Panc1 (cell line): ENCODE measurements at regions not wholly inside any gene's neighbourhood (a gene's known extent, or its start where the extent isn't known, plus 50 kb on each side); places are given as distances from the start of the nearest gene placed in this dataset.

Experiments used
- ATAC-seq: fragments of 200-7000 bp; cut with Tn5 transposase; 2 replicates; pipeline ENCODE4 v1.9.1; 2020; ENCODE audit warnings: mild to moderate bottlenecking, moderate library complexity
- BruUV-seq: library from RNA; stranded (reverse); fragments of 400-500 nt; replicated peaks from 2 replicates; lab custom pipeline; 2021; lab: Mats Ljungman, UMichigan
- CTCF ChIA-PET: fragments of 300-600 bp; sonication (Branson Sonifier 250); formaldehyde crosslinking; loops from one replicate; lab custom pipeline; 2022; ENCODE audit warnings: antibody characterized with exemption; lab: Charles Lee
- POLR2A ChIA-PET: fragments of 300-600 bp; sonication (Branson Sonifier 250); formaldehyde crosslinking; loops from one replicate; lab custom pipeline; 2022; ENCODE audit warnings: antibody characterized with exemption; lab: Charles Lee
- DNase-seq: peaks from one replicate; pipeline ENCODE4 v3.0.0-alpha.2; 2010; ENCODE audit warnings: low read depth, low spot score
- H3K27ac ChIP-seq: 2 replicates; pipeline ENCODE4 v1.5.1; 2011; ENCODE audit warnings: mild to moderate bottlenecking, low read length, inconsistent platforms
- H3K27me3 ChIP-seq: fragments of 200-500 bp; sonication (Bioruptor generic); 2 replicates; pipeline ENCODE4 v1.6.0; 2014; ENCODE audit warnings: low read length, inconsistent platforms; ENCODE audit not compliant: control insufficient read depth, insufficient read depth
- H3K36me3 ChIP-seq: fragments of 200-500 bp; sonication (Bioruptor generic); 2 replicates; pipeline ENCODE4 v1.5.1; 2014; ENCODE audit warnings: inconsistent platforms, mild to moderate bottlenecking, low read length, moderate library complexity; ENCODE audit not compliant: control insufficient read depth, insufficient read depth
- H3K4me1 ChIP-seq: 2 replicates; pipeline ENCODE4 v1.5.1; 2011; ENCODE audit warnings: inconsistent platforms, mild to moderate bottlenecking, low read length, moderate library complexity; ENCODE audit not compliant: control insufficient read depth, insufficient read depth
- H3K4me3 ChIP-seq, 2 experiments: 2 replicates each; pipeline ENCODE4 v1.5.1; 2011 to 2012; ENCODE audit warnings: low read depth in 2 of 2, low read length in 2 of 2, mild to moderate bottlenecking in 2 of 2, inconsistent platforms in 1 of 2, moderate library complexity in 1 of 2
- H3K9me3 ChIP-seq: fragments of 200-500 bp; sonication (Bioruptor generic); 2 replicates; pipeline ENCODE4 v1.5.1; 2014; ENCODE audit warnings: low read depth, mild to moderate bottlenecking, inconsistent platforms, low read length, moderate library complexity; ENCODE audit not compliant: control insufficient read depth, insufficient read depth
- POLR2AphosphoS5 ChIP-seq: IDR thresholded peaks from 2 replicates; pipeline ENCODE4 v1.6.1; 2012; ENCODE audit warnings: mild to moderate bottlenecking, low read depth, low read length, moderate library complexity
- REST ChIP-seq, 2 experiments: IDR thresholded peaks; 2 replicates each; pipeline ENCODE4 v1.6.1; 2011 to 2012; ENCODE audit warnings: low read depth in 2 of 2, control low read depth in 1 of 2, low read length in 1 of 2, mild to moderate bottlenecking in 1 of 2, moderate library complexity in 1 of 2; ENCODE audit not compliant: insufficient read depth in 1 of 2
- SIN3A ChIP-seq: IDR thresholded peaks from 2 replicates; pipeline ENCODE4 v1.6.1; 2012; ENCODE audit warnings: low read depth, mild to moderate bottlenecking, low read length, moderate library complexity, borderline replicate concordance; ENCODE audit not compliant: insufficient read depth
- TCF7L2 ChIP-seq: IDR thresholded peaks from 2 replicates; pipeline ENCODE4 v1.6.1; 2011; ENCODE audit warnings: mild to moderate bottlenecking, low read depth, low read length, inconsistent platforms
- in situ Hi-C: cut with HindIII; loops from 2 replicates; pipeline ENCODE4 v1.10.0; 2016; ENCODE audit warnings: low sequenced_read_pairs, low pct_unique_long_range_greater_than_20kb
- intact Hi-C: fragments of 100-400 bp; cut with micrococcal nuclease; formaldehyde crosslinking; loops from one replicate; pipeline ENCODE4 v1.10.0; 2022; ENCODE audit not compliant: unreplicated experiment
- TF ChIP-seq, protein P1 (sequence below): fragments of 450-650 bp; IDR thresholded peaks from 2 replicates; pipeline ENCODE4 v1.5.1; 2017; ENCODE audit warnings: mild to moderate bottlenecking

- Histone ChIP-seq H3K36me3 (no peaks in the 10 kb centered on the region), H3K4me3 (no peak overlapping the region), H3K9me3 (no peaks in the 10 kb centered on the region), H3K27me3 (no peaks in the 10 kb centered on the region), H3K4me1 (no peaks in the 10 kb centered on the region), H3K27ac (no peak overlapping the region)
- DNase-seq: no peak
- no TSS peak for BruUV-seq
- TF ChIP-seq REST (IDR thresholded peaks at IDR 0.05; ENCODE audit: insufficient read depth in 1 of 2, low read depth in 2 of 2, low read length in 1 of 2) (no peak), TCF7L2 (no peak), SIN3A (no peak), POLR2AphosphoS5 (no peak)
- TF ChIP-seq, protein P1, sequence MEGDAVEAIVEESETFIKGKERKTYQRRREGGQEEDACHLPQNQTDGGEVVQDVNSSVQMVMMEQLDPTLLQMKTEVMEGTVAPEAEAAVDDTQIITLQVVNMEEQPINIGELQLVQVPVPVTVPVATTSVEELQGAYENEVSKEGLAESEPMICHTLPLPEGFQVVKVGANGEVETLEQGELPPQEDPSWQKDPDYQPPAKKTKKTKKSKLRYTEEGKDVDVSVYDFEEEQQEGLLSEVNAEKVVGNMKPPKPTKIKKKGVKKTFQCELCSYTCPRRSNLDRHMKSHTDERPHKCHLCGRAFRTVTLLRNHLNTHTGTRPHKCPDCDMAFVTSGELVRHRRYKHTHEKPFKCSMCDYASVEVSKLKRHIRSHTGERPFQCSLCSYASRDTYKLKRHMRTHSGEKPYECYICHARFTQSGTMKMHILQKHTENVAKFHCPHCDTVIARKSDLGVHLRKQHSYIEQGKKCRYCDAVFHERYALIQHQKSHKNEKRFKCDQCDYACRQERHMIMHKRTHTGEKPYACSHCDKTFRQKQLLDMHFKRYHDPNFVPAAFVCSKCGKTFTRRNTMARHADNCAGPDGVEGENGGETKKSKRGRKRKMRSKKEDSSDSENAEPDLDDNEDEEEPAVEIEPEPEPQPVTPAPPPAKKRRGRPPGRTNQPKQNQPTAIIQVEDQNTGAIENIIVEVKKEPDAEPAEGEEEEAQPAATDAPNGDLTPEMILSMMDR: no peak
- in situ Hi-C loops: no loop called here
- intact Hi-C loops: no loop called here
- no peak for ATAC-seq
- POLR2A ChIA-PET: no interaction called here
- CTCF ChIA-PET: no interaction called here
Measured at GRCh38 chr2:195021711-195022507, 635.1 kb upstream of the SLC39A10 start.

- no peak for DNase-seq
- CTCF ChIA-PET: no interaction called here
- Histone ChIP-seq H3K27me3 (no peaks in the 10 kb centered on the region), H3K36me3 (no peaks in the 10 kb centered on the region), H3K9me3 (no peaks in the 10 kb centered on the region), H3K4me3 (no peak overlapping the region), H3K27ac (no peak overlapping the region), H3K4me1 (no peaks in the 10 kb centered on the region)
- BruUV-seq: no TSS peak
- ATAC-seq: no peak
- POLR2A ChIA-PET: no interaction called here
- intact Hi-C loops (no loop called here), in situ Hi-C loops (no loop called here)
- TF ChIP-seq SIN3A (no peak), REST (IDR thresholded peaks at IDR 0.05; ENCODE audit: insufficient read depth in 1 of 2, low read depth in 2 of 2, low read length in 1 of 2) (no peak), POLR2AphosphoS5 (no peak), TCF7L2 (no peak)
- TF ChIP-seq, protein P1: no peak
Measured at GRCh38 chr2:195018462-195018861, 638.6 kb upstream of the SLC39A10 start.
